Brain microvascular endothelial cell (primary cell): ENCODE measurements at regions not wholly inside any gene's neighbourhood (a gene's known extent, or its start where the extent isn't known, plus 50 kb on each side); places are given as distances from the start of the nearest gene placed in this dataset.

ENCODE experiments used
- DNase-seq: peaks from one replicate; pipeline ENCODE4 v3.0.0-alpha.2; 2020
- H3K27ac ChIP-seq: fragments of 250-450 bp; sonication (Bioruptor Pico); 2 replicates; pipeline ENCODE4 v1.5.1; 2020; ENCODE audit warnings: mild to moderate bottlenecking, moderate library complexity
- H3K27me3 ChIP-seq: fragments of 250-450 bp; sonication (Bioruptor Pico); replicated peaks from 2 replicates; pipeline ENCODE4 v1.5.1; 2020; ENCODE audit warnings: mild to moderate bottlenecking
- H3K36me3 ChIP-seq: fragments of 250-450 bp; sonication (Bioruptor Pico); replicated peaks from 2 replicates; pipeline ENCODE4 v1.5.1; 2020; ENCODE audit warnings: mild to moderate bottlenecking
- H3K4me3 ChIP-seq: 2 replicates; pipeline ENCODE4 v1.5.1; 2011; ENCODE audit warnings: low read depth, mild to moderate bottlenecking, control low read depth, low read length, moderate library complexity
- in situ Hi-C: cut with HindIII; loops from 2 replicates; pipeline ENCODE4 v1.10.0; 2017; ENCODE audit warnings: low sequenced_read_pairs, low pct_ligation_motif_present
- TF ChIP-seq, protein P1 (sequence below): IDR thresholded peaks from 2 replicates; pipeline ENCODE4 v1.5.1; 2011; ENCODE audit warnings: low read depth, mild to moderate bottlenecking, moderate library complexity, low read length, control low read depth, inconsistent platforms; ENCODE audit errors: missing control alignments

DNA sequence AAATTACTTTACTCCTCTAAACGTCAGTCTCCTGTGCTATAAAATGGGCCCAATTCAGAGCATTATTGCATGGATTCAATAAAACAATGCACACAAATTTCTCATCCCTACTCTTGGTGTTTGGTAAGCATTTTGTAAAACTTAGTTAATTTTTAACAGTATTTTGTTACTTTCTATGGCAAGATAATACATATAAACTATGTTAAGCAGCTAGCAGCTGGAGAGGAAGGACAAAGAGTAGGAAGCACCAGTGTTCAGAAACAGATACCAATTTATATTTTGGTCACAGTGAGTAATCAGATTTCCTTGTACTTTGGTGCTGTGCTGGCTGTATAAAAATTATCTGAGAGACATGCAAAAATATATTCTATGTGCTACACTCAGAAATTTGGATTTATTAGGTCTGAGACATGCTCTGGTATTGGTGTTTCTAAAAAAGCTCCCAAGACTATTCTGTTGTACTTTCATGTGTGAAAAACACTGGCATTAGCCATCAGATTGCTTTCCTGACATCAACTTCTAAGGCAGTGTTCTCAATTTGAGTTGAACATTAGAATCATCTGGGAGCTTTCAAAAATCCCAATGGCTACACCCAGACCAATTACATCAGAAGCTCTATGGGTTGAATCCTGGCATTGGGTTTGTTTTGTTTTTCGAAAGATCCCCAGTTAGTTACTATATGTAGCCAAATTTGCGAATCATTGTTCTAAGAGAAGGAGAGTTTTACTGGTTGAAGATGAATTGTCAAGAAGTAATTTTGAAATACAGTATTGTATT is 100.3 kb upstream of the C1orf87 start:
- DNase-seq: no peak
- no peak overlapping the region for H3K4me3 ChIP-seq
- H3K36me3 ChIP-seq: no peaks in the 10 kb centered on the region
- in situ Hi-C loops: no loop called here
- TF ChIP-seq, protein P1, sequence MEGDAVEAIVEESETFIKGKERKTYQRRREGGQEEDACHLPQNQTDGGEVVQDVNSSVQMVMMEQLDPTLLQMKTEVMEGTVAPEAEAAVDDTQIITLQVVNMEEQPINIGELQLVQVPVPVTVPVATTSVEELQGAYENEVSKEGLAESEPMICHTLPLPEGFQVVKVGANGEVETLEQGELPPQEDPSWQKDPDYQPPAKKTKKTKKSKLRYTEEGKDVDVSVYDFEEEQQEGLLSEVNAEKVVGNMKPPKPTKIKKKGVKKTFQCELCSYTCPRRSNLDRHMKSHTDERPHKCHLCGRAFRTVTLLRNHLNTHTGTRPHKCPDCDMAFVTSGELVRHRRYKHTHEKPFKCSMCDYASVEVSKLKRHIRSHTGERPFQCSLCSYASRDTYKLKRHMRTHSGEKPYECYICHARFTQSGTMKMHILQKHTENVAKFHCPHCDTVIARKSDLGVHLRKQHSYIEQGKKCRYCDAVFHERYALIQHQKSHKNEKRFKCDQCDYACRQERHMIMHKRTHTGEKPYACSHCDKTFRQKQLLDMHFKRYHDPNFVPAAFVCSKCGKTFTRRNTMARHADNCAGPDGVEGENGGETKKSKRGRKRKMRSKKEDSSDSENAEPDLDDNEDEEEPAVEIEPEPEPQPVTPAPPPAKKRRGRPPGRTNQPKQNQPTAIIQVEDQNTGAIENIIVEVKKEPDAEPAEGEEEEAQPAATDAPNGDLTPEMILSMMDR: no peak
- no peak overlapping the region for H3K27ac ChIP-seq
- H3K27me3 ChIP-seq: no peaks in the 10 kb centered on the region

GRCh38 chr1:60173006-60173405 is 99.4 kb upstream of the C1orf87 start:
- DNase-seq: no peak
- Histone ChIP-seq H3K4me3 (no peak overlapping the region), H3K27me3 (no peaks in the 10 kb centered on the region), H3K27ac (no peak overlapping the region), H3K36me3 (no peaks in the 10 kb centered on the region)
- in situ Hi-C loops: no loop called here
- TF ChIP-seq, protein P1: no peak

DNA sequence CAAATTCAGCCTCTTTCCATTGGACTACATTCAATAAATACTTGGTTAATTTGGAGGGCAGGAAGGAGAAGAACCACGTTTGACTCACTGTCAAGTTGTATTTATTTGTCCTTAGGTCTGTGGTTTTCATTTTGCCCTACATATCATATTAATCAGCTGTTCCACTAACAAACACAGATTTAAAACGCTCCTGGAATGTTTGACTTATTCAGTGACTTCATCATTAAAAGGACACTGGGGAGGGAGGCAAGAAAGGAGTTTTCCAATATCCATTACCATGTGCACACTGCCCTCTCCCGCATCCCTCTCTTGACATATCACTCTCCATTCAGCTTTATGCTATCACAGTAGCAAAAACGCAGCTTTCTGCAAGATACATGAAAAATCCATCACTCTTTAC is 98.2 kb upstream of the C1orf87 start:
- TF ChIP-seq, protein P1: no peak
- Histone ChIP-seq H3K4me3 (no peak overlapping the region), H3K36me3 (no peaks in the 10 kb centered on the region), H3K27me3 (no peaks in the 10 kb centered on the region), H3K27ac (no peak overlapping the region)
- DNase-seq: peak; percentile 63
- in situ Hi-C loops: no loop called here

DNA sequence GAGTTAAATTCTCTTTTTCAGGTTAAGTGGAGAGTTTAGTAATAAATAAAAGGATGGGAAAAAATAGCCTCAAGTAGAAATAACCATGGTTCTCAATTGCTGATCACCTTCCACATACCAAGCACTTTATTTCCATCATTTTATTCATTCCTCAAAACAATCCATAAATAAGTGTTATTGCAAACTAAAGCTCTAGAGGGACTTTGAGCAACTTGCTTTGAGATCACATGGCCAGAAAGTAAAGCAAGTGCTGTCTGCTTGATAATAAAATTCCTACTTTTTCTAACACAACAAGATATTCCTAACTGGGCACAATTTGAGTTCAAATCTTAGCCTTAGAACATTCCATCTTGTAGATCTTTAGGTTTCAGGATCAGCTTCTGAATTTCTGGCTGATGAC is 97.1 kb upstream of the C1orf87 start:
- Histone ChIP-seq H3K27ac (no peak overlapping the region), H3K27me3 (no peaks in the 10 kb centered on the region), H3K36me3 (no peaks in the 10 kb centered on the region), H3K4me3 (no peak overlapping the region)
- in situ Hi-C loops: no loop called here
- DNase-seq: no peak
- TF ChIP-seq, protein P1: no peak

DNA sequence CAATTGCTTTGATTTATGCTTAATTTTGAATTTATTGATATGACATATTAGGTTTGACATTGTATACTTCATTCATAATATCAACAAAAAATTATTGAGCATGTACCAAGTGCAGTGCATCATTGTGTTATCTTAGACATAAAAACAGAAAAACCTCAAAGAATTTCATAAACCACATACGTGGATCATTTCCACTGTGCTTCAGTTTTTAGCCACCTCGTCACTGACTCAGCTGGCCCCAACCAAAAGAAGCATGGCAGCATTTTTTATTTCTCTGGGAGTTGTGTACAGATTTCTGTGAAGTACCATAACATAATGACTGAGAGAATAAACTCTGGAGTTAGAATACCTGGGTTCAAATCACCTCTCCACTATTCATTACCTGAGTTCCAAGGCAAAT is 95.6 kb upstream of the C1orf87 start:
- Histone ChIP-seq H3K36me3 (no peaks in the 10 kb centered on the region), H3K4me3 (no peak overlapping the region), H3K27ac (no peak overlapping the region), H3K27me3 (no peaks in the 10 kb centered on the region)
- in situ Hi-C loops: no loop called here
- peak; percentile 63 for DNase-seq
- TF ChIP-seq, protein P1: no peak

DNA sequence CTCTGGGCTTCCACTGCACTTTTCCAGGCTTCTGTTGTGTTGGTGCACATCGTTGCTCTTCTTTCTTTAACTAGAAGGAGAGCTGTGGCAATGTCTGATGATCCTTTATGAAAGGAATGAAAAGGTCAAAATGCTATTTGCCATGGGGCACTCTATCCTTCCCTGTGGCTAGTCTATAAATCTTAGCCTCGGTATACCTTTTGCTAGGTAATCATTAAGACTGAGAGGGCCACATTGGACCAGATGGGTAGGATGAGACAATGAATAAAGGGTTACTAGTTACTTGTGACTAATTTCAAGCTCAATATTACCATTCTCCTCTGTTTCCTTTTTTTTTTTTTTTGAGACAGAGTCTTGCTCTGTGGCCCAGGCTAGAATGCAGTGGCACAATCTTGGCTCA is 89.4 kb upstream of the C1orf87 start:
- Histone ChIP-seq H3K27ac (no peak overlapping the region), H3K27me3 (no peaks in the 10 kb centered on the region), H3K36me3 (no peaks in the 10 kb centered on the region), H3K4me3 (no peak overlapping the region)
- TF ChIP-seq, protein P1: no peak
- no peak for DNase-seq
- in situ Hi-C loops: no loop called here
